ENCODE measurements at regions not wholly inside any gene's neighbourhood (a gene's known extent, or its start where the extent isn't known, plus 50 kb on each side); places are given as distances from the start of the nearest gene placed in this dataset.
A peak's percentile ranks its signal among the peaks of the same experiment; 100 is the strongest.

- Histone ChIP-seq H4K20me1 (ENCODE audit: insufficient read depth, low read length) (no peaks in the 10 kb centered on the region), H3K9me1 (ENCODE audit: insufficient read depth, low read length) (no peaks in the 10 kb centered on the region; the same call in 1 of the 2 replicates), H4K8ac (ENCODE audit: low read depth in 2 of 2, low read length in 2 of 2) (no peak overlapping the region), H3K36me3 (ENCODE audit: control insufficient read depth, insufficient read depth, low read length) (no peaks in the 10 kb centered on the region), H2BK5ac (ENCODE audit: low read depth, low read length, poor library complexity, severe bottlenecking) (no peak overlapping the region), H3K18ac (ENCODE audit: low read depth, low read length) (no peak overlapping the region), H3K4me2 (ENCODE audit: low read depth, low read length) (no peak overlapping the region), H2AK5ac (ENCODE audit: low read depth, low read length) (no peak overlapping the region), H2BK20ac (ENCODE audit: low read depth, low read length) (no peak overlapping the region), H3K27me3 (ENCODE audit: control insufficient read depth, insufficient read depth, low read length) (no peaks in the 10 kb centered on the region), H3K9me3 (ENCODE audit: control insufficient read depth, insufficient read depth, low read length) (no peaks in the 10 kb centered on the region), H2BK15ac (ENCODE audit: low read depth, low read length) (no peak overlapping the region), H3K4me3 (ENCODE audit: insufficient read depth, low read depth, low read length) (no peak overlapping the region), H2AFZ (replicated peaks; ENCODE audit: low read length, poor library complexity) (no peak overlapping the region), H2AK9ac (replicated peaks; ENCODE audit: low read depth, low read length, poor library complexity) (no peak overlapping the region), H4K5ac (ENCODE audit: low read depth, low read length) (no peak overlapping the region), H3K27ac (ENCODE audit: insufficient read depth, low read length) (no peak overlapping the region), H3K56ac (ENCODE audit: extremely low read depth, insufficient read depth, low read length) (no peak overlapping the region), H3K79me1 (ENCODE audit: low read depth in 1 of 2, low read length in 2 of 2) (no peaks in the 10 kb centered on the region), H3K14ac (replicated peaks; ENCODE audit: low read depth, low read length) (no peak overlapping the region), H3K9ac (ENCODE audit: low read depth, low read length) (no peak overlapping the region), H2BK120ac (ENCODE audit: low read depth, low read length) (no peak overlapping the region), H3K4me1 (ENCODE audit: control insufficient read depth, insufficient read depth, low read length) (no peaks in the 10 kb centered on the region), H3K4ac (ENCODE audit: low read depth, low read length) (no peak overlapping the region), H3K23ac (ENCODE audit: low read depth, low read length) (no peak overlapping the region), H4K91ac (ENCODE audit: insufficient read depth, low read depth, low read length) (no peak overlapping the region)
- ATAC-seq (ENCODE audit: low read depth) (no peak), DNase-seq (no peak)
- no peak for TF ChIP-seq RAD21 (IDR thresholded peaks at IDR 0.05; ENCODE audit: low read length)
- peak; percentile 62 for TF ChIP-seq CEBPB (IDR thresholded peaks at IDR 0.05; ENCODE audit: low read depth, low read length)
- TF ChIP-seq RFX5 (IDR thresholded peaks at IDR 0.05; ENCODE audit: low read depth, low read length) = no peak
- TF ChIP-seq CHD1 (IDR thresholded peaks at IDR 0.05; ENCODE audit: low read depth, low read length) = no peak
- no peak for TF ChIP-seq NFE2L2 (IDR thresholded peaks at IDR 0.05; ENCODE audit: low read depth, low read length)
- BruUV-seq (replicated peaks) = no TSS peak
- intact Hi-C loops (cut with micrococcal nuclease) = no loop called here
- dilution Hi-C loops (cut with HindIII; ENCODE audit: low sequenced_read_pairs, unreplicated experiment) = no loop called here
- ChIA-PET POLR2A (ENCODE audit: unreplicated experiment) (no interaction called here), CTCF (no interaction called here)
- in situ Hi-C loops (cut with MboI; ENCODE audit: low sequenced_read_pairs) = no loop called here
- WGBS, 2 experiments (ENCODE audit: extremely low coverage in 2 of 2, insufficient read length in 1 of 2) = no CpG with 5 or more reads among the region's 4 CpGs
Observed at GRCh38 chr14:86530457-86530856, 1000.5 kb downstream of the FLRT2 start.

Data from IMR-90 (cell line).